ENCODE measurements at regions not wholly inside any gene's neighbourhood (a gene's known extent, or its start where the extent isn't known, plus 50 kb on each side); places are given as distances from the start of the nearest gene placed in this dataset.

GRCh38 chr1:8251635-8252034 is 66.3 kb upstream of the SLC45A1 start:
- ATAC-seq = no peak
- TF ChIP-seq OSR1 (CRISPR knock-in tag; IDR thresholded peaks at IDR 0.05) (no peak), ZNF70 (CRISPR knock-in tag; IDR thresholded peaks at IDR 0.05) (no peak), POU6F1 (CRISPR knock-in tag; IDR thresholded peaks at IDR 0.05; ENCODE audit: borderline replicate concordance, low read depth) (no peak), BACH2 (CRISPR knock-in tag; IDR thresholded peaks at IDR 0.05; ENCODE audit: borderline replicate concordance) (no peak), SNAI2 (CRISPR knock-in tag; IDR thresholded peaks at IDR 0.05) (no peak), ZFP30 (CRISPR knock-in tag; IDR thresholded peaks at IDR 0.05) (no peak), RARB (CRISPR knock-in tag; IDR thresholded peaks at IDR 0.05) (no peak), ZNF565 (CRISPR knock-in tag; conservative IDR thresholded peaks at IDR 0.05; ENCODE audit: low read depth) (no peak), ESRRG (CRISPR knock-in tag; IDR thresholded peaks at IDR 0.05) (no peak), TSHZ2 (CRISPR knock-in tag; IDR thresholded peaks at IDR 0.05) (no peak), CSDC2 (CRISPR knock-in tag; IDR thresholded peaks at IDR 0.05) (no peak), ZC3H10 (CRISPR knock-in tag; IDR thresholded peaks at IDR 0.05) (no peak), ZNF8 (CRISPR knock-in tag; IDR thresholded peaks at IDR 0.05) (no peak), PATZ1 (CRISPR knock-in tag; IDR thresholded peaks at IDR 0.05; ENCODE audit: borderline replicate concordance) (no peak), CREB5 (CRISPR knock-in tag; IDR thresholded peaks at IDR 0.05; ENCODE audit: low read depth) (no peak), ZFP3 (CRISPR knock-in tag; IDR thresholded peaks at IDR 0.05) (no peak), TOX (CRISPR knock-in tag; IDR thresholded peaks at IDR 0.05; ENCODE audit: borderline replicate concordance) (no peak), TCF4 (CRISPR knock-in tag; IDR thresholded peaks at IDR 0.05; ENCODE audit: borderline replicate concordance) (no peak)

GRCh38 chr1:8249838-8250237 is 68.1 kb upstream of the SLC45A1 start:
- no peak for TF ChIP-seq RARB (CRISPR knock-in tag; IDR thresholded peaks at IDR 0.05)
- no peak for TF ChIP-seq ZNF565 (CRISPR knock-in tag; conservative IDR thresholded peaks at IDR 0.05; ENCODE audit: low read depth)
- TF ChIP-seq TCF4 (CRISPR knock-in tag; IDR thresholded peaks at IDR 0.05; ENCODE audit: borderline replicate concordance) = no peak
- no peak for TF ChIP-seq ARNTL (CRISPR knock-in tag; IDR thresholded peaks at IDR 0.05; ENCODE audit: borderline replicate concordance, low read depth)
- no peak for TF ChIP-seq SNAI2 (CRISPR knock-in tag; IDR thresholded peaks at IDR 0.05)
- TF ChIP-seq BACH2 (CRISPR knock-in tag; IDR thresholded peaks at IDR 0.05; ENCODE audit: borderline replicate concordance) = no peak
- no peak for TF ChIP-seq ZNF70 (CRISPR knock-in tag; IDR thresholded peaks at IDR 0.05)
- TF ChIP-seq ZNF8 (CRISPR knock-in tag; IDR thresholded peaks at IDR 0.05) = no peak
- TF ChIP-seq ISL1 (CRISPR knock-in tag; IDR thresholded peaks at IDR 0.05) = no peak
- no peak for TF ChIP-seq ZFP30 (CRISPR knock-in tag; IDR thresholded peaks at IDR 0.05)
- TF ChIP-seq ZC3H10 (CRISPR knock-in tag; IDR thresholded peaks at IDR 0.05) = no peak
- TF ChIP-seq PATZ1 (CRISPR knock-in tag; IDR thresholded peaks at IDR 0.05; ENCODE audit: borderline replicate concordance) = no peak
- TF ChIP-seq TSHZ2 (CRISPR knock-in tag; IDR thresholded peaks at IDR 0.05) = no peak
- no peak for TF ChIP-seq GLIS3 (CRISPR knock-in tag; IDR thresholded peaks at IDR 0.05)
- no peak for TF ChIP-seq ESRRG (CRISPR knock-in tag; IDR thresholded peaks at IDR 0.05)
- no peak for TF ChIP-seq ZFP3 (CRISPR knock-in tag; IDR thresholded peaks at IDR 0.05)
- ATAC-seq = no peak

All from SK-N-SH treated with all-trans-retinoic acid at 6 μM for 48 hours (cell line).